GM21515 (cell line): ENCODE measurements at regions not wholly inside any gene's neighbourhood (a gene's known extent, or its start where the extent isn't known, plus 50 kb on each side); places are given as distances from the start of the nearest gene placed in this dataset.

Source experiments
- ATAC-seq: cut with Tn5 transposase; IDR thresholded peaks from one replicate; pipeline ENCODE4 v1.9.1; 2021; ENCODE audit not compliant: unreplicated experiment

DNA sequence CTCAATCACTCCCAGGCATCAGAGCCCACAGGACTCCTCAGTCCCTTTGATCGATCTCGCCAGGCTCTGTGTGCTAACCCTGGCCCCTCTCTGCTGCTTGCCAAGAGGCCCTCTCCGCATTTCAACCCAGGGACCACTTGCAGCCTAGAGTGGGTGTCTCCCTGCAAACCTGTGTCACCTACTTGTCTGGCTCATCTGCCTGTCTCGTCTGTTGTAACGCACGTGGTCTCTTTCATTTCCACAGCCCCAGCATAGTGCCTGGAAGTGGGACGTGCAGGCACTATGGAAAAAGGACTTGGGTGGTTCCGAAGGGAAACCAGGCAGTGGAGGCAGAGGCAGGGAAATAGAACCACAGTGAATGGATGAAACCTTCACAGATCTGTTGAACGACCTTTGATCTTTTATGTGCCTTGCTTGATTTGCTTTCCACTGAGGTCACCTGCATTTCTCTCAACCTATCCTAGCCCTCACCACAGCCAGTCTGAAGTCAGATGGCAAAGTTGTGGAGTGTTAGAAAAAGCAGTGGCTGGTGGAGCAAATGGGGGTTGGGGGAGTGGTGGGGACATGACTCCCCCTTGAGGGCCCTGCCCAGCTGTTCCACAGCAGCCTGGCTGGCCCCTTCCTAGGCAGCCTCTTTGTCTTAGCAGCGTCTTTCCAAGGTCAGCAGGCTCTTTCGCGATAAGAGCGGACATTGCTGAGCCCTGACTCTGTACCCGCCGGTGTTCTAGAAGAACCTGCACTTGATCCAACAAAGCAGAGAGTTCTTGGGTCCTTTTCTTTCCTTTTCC, 55.8 kb upstream of the TAGAP start:
- no peak for ATAC-seq

DNA sequence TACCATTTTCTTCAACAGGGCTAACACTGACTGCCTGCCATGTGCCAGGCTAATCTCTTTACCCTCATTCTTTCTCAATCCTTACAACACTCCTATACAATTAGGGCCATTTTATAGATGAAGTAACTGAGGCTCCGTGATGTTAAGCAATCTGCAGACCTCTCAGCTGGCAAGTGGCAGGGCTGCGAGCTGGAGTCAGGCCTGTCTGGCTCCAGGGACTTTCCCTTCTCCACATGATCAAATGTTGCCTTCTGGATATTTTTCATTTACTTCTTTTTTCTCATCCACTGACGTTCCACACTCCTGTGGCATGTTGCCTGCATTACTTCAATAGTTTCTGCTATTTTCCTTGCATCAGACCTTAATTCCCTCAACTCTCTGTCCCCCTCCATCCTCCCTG, 55.2 kb upstream of the TAGAP start:
- no peak for ATAC-seq

DNA sequence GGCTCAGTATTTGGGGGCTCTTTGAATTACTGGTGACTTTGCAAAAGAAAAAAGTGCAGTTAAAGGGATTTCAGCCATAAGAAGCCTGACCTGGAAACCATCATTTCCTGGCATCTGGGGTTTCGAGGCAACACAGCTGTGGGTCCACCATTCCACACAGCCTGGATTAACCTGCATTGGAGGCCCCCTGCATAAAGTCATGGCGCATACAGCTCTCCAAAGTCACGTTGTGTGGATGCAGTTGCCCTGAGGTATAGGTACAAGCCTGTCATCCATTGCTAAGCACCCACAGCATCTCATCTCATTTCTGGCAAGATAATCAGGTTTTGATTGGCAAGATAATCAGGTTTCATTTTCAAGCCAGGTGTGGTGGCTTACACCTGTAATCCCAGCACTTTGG, 54.5 kb upstream of the TAGAP start:
- no peak for ATAC-seq

DNA sequence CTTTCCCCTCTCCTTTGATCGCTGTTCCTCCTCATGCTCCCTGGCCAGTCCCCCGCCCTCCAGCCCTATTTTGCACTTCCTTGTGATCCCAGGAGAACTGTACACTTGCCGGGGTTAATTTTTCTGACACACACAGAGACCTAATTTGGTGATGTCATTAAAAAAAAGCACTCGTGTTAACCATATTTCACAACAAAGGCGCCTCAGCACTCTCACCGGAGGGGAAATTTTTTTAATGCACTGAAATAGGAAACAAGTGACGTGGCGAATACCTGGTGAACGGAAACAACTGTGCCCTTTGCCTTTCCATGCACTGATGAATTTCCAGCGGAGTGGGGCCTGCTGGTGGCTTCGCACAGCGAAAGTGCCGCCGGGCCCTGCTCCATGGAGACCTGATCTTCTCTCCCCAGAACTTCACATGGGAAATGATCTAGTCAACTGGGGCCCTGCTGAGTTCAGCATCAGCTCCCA, 53.9 kb upstream of the TAGAP start:
- ATAC-seq: no peak

DNA sequence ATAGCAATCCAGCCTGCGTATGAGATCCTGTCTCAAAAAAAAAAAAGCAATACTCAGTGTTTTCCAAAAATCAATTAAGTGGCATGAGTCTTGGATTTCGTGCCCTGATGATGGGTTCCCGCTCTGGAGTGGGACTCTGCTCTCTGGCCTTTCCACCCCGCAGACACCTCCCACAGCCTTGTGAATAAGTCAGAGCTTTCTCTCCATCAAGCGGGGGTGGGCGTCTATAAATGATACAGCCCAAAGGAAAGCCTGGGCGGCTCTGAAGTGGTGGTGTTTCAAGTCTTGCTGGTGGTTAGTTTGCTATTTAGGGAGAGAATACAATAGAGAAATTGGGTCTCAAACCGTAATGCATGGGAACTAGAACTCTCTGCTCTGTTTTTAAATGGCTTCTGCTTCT, 52.5 kb upstream of the TAGAP start:
- no peak for ATAC-seq

DNA sequence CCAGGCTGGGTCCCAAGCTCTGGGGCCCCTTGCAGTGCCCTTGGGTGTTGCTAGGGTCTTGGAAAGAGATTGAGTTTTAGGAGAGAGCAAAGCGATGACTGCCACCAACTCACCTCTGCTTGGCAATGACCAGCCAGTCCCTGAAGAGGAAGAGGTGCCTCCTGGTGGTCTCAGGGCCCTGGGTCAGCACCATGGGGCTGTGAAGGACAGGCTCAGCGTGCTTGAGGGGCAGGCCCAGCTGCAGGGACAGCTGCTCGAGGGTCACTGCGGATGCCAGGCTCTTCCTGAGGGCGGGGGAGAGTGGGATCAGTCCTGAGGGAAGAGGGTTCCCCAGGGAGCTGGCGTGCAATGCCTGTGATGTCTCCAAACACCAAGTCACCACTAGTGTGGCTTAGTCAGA, 50.8 kb upstream of the TAGAP start:
- no peak for ATAC-seq

DNA sequence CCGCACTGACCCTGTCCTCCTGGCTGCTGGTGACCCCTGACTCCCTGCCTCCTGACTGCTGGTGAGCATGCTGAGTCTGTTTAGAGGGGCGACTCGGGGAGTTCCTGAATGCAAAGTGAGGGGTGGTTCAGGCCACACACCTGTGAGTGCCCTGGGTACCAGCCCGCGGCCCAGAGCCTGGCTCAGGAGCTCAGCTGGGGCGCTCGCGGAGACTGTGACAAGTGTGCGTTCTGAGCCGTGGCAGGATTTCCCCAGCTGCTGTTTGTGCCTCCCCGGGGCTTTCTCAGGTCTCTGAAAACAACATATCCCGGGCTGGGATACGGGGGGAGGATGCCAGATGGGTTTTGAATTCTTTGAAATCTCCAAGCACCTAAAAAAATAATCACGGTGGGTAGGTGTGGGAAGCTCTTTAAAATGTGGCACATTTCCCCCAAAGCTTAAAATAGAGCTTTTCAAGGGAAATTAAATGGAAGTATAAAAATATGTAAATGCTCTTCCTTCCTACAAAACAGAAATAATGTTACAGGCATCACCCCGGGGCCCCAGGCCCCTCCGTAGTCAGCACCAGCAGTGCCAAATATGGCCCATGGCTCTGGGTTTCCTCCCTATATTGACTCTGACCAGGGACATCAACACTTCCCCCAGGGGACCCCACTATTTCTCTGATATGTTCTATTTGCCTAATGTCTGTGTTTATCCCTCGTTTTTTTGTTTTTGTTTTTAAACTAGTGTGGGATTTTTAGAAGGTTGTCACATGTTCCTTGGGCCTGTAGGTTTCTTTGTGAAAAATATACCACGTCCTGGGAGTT, 49.9 kb upstream of the TAGAP start:
- peak; percentile 60 for ATAC-seq
